B cell (primary cell): ENCODE measurements at regions not wholly inside any gene's neighbourhood (a gene's known extent, or its start where the extent isn't known, plus 50 kb on each side); places are given as distances from the start of the nearest gene placed in this dataset.

Source experiments
- ATAC-seq: fragments of 200-7000 bp; cut with Tn5 transposase; one replicate; pipeline ENCODE4 v1.10.0; 2021; ENCODE audit warnings: low read depth, mild to moderate bottlenecking, moderate number of reproducible peaks, moderate library complexity
- CTCF ChIA-PET: fragments of 350-600 bp; sonication (Branson Sonifier 250); formaldehyde crosslinking; loops from one replicate; lab custom pipeline; 2021; ENCODE audit warnings: antibody characterized with exemption, inconsistent platforms; lab: Charles Lee
- POLR2A ChIA-PET: fragments of 350-600 bp; sonication (Branson Sonifier 250); formaldehyde crosslinking; loops from one replicate; lab custom pipeline; 2021; ENCODE audit warnings: antibody characterized with exemption; lab: Charles Lee
- DNase-seq: peaks from one replicate; pipeline ENCODE4 v3.0.0; 2013
- H2AFZ ChIP-seq: 2 replicates; pipeline ENCODE4 v1.6.1; 2012; ENCODE audit warnings: mild to moderate bottlenecking, low read depth, low read length; ENCODE audit not compliant: insufficient read depth, poor library complexity, severe bottlenecking
- H3K27ac ChIP-seq, 2 donors: 1 replicate in 1 of 2; 2 replicates in 1 of 2; pipeline ENCODE4 v1.5.1; 2012 to 2013; ENCODE audit warnings: low read length in 2 of 2, mild to moderate bottlenecking in 2 of 2, moderate library complexity in 1 of 2
- H3K27me3 ChIP-seq, 4 experiments: fragments of 200-600 bp in 1 of 4; sonication (generic) in 1 of 4; replicated peaks in 1 of 4; 1 replicate in 2 of 4; 2 replicates in 2 of 4; pipeline versions ENCODE4 v1.6.1 to v1.7.0; 2013 to 2016; ENCODE audit warnings: low read length in 3 of 4, mild to moderate bottlenecking in 2 of 4, mixed read lengths in 1 of 4, moderate library complexity in 1 of 4; ENCODE audit not compliant: insufficient read depth in 4 of 4, control insufficient read depth in 3 of 4; ENCODE audit errors: control extremely low read depth in 1 of 4
- H3K36me3 ChIP-seq, 2 experiments: replicated peaks in 1 of 2; 1 replicate in 1 of 2; 2 replicates in 1 of 2; pipeline versions ENCODE4 v1.6.1 to v1.7.1; 2013; ENCODE audit warnings: low read length in 1 of 2; ENCODE audit not compliant: insufficient read depth in 2 of 2, control insufficient read depth in 1 of 2; ENCODE audit errors: control extremely low read depth in 1 of 2, extremely low read depth in 1 of 2
- H3K4me1 ChIP-seq, 2 donors: fragments of 200-600 bp in 1 of 2; sonication (generic) in 1 of 2; 1 replicate in 1 of 2; 2 replicates in 1 of 2; pipeline versions ENCODE4 v1.5.1 to v1.6.1; 2013 to 2017; ENCODE audit warnings: low read length in 2 of 2; ENCODE audit not compliant: control insufficient read depth in 2 of 2, insufficient read depth in 2 of 2
- H3K4me2 ChIP-seq: replicated peaks from 2 replicates; pipeline ENCODE3; 2012; ENCODE audit warnings: mild to moderate bottlenecking, low read depth, low read length; ENCODE audit not compliant: poor library complexity, severe bottlenecking
- H3K4me3 ChIP-seq, 5 experiments: fragments of 200-600 bp in 1 of 5; sonication (generic) in 1 of 5; 1 replicate in 3 of 5; 2 replicates in 2 of 5; pipeline versions ENCODE4 v1.5.1 to v1.7.0; 2011 to 2016; ENCODE audit warnings: low read length in 4 of 5, mild to moderate bottlenecking in 4 of 5, low read depth in 2 of 5, control low read depth in 1 of 5, moderate library complexity in 1 of 5; ENCODE audit not compliant: insufficient read depth in 1 of 5; ENCODE audit errors: control extremely low read depth in 1 of 5, extremely low read depth in 1 of 5
- H3K79me2 ChIP-seq: fragments of 200-600 bp; sonication (generic); one replicate; pipeline ENCODE4 v1.6.0; 2016; ENCODE audit warnings: low read length; ENCODE audit not compliant: control insufficient read depth, insufficient read depth
- H3K9ac ChIP-seq: fragments of 200-600 bp; sonication (generic); 2 replicates; pipeline ENCODE4 v1.6.1; 2017; ENCODE audit warnings: mild to moderate bottlenecking, low read length, moderate library complexity
- H3K9me3 ChIP-seq, 3 donors: one replicate each; pipeline versions ENCODE4 v1.6.1 to v1.7.1; 2013; ENCODE audit warnings: low read length in 2 of 3; ENCODE audit not compliant: control insufficient read depth in 2 of 3, insufficient read depth in 1 of 3; ENCODE audit errors: control extremely low read depth in 1 of 3
- H4K20me1 ChIP-seq: 2 replicates; pipeline ENCODE4 v1.6.0; 2012; ENCODE audit warnings: mild to moderate bottlenecking, low read length; ENCODE audit not compliant: insufficient read depth, control insufficient read depth, poor library complexity, severe bottlenecking
- H3K27ac Mint-ChIP-seq: one replicate; pipeline ENCODE4 v1.8.0; 2021; ENCODE audit warnings: mixed read lengths
- H3K27me3 Mint-ChIP-seq: one replicate; pipeline ENCODE4 v1.8.0; 2021; ENCODE audit warnings: mixed read lengths
- H3K4me1 Mint-ChIP-seq: one replicate; pipeline ENCODE4 v1.8.0; 2021; ENCODE audit warnings: mixed read lengths
- H3K4me3 Mint-ChIP-seq: one replicate; pipeline ENCODE4 v1.8.0; 2021; ENCODE audit warnings: mixed read lengths
- H3K9me3 Mint-ChIP-seq: one replicate; pipeline ENCODE4 v1.8.0; 2022; ENCODE audit warnings: mixed read lengths; ENCODE audit not compliant: insufficient read depth
- CTCF ChIP-seq: fragments of 200-600 bp; IDR thresholded peaks from one replicate; pipeline ENCODE4 v1.8.0; 2022; ENCODE audit warnings: antibody characterized with exemption, mild to moderate bottlenecking
- EZH2 ChIP-seq: IDR thresholded peaks from 2 replicates; pipeline ENCODE4 v1.6.1; 2012; ENCODE audit warnings: borderline replicate concordance, low read depth, mild to moderate bottlenecking, moderate library complexity, low read length; ENCODE audit not compliant: insufficient read depth, poor library complexity, severe bottlenecking
- WGBS: methylation state at CpG from one replicate; pipeline ENCODE4 v1.1.5; 2013; ENCODE audit warnings: missing lambda C conversion rate; ENCODE audit not compliant: insufficient coverage; 5-methylcytosine and 5-hydroxymethylcytosine counted together
- intact Hi-C: fragments of 100-400 bp; cut with micrococcal nuclease; formaldehyde crosslinking; loops from one replicate; pipeline ENCODE4 v1.10.0; 2022

GRCh38 chr5:90037646-90038045 is 371.9 kb downstream of the CETN3 start:
- H3K36me3 ChIP-seq, result no peaks in the 10 kb centered on the region
- H3K9me3 Mint-ChIP-seq, result peaks cover 23% of the 10 kb centered on the region

GRCh38 chr5:90022711-90023053 is 386.9 kb downstream of the CETN3 start:
- no peaks in the 10 kb centered on the region for H3K36me3 ChIP-seq
- H4K20me1 ChIP-seq, result no peaks in the 10 kb centered on the region
- no peak for DNase-seq
- no peak overlapping the region for H2AFZ ChIP-seq
- H3K4me1 Mint-ChIP-seq, result peaks cover 16% of the 10 kb centered on the region
- H3K79me2 ChIP-seq, result no peaks in the 10 kb centered on the region
- peaks cover 8% of the 10 kb centered on the region for H3K27me3 Mint-ChIP-seq
- H3K4me2 ChIP-seq, result no peak overlapping the region
- H3K4me1 ChIP-seq, result peaks cover 3 to 7% of the 10 kb centered on the region in 2 donors
- CTCF ChIA-PET, result no interaction called here
- H3K9ac ChIP-seq, result no peak overlapping the region
- intact Hi-C loops, result no loop called here
- H3K27ac Mint-ChIP-seq, result no peak overlapping the region
- no peak overlapping the region for H3K4me3 ChIP-seq
- H3K27me3 ChIP-seq, result no peaks in the 10 kb centered on the region
- TF ChIP-seq CTCF (no peak), EZH2 (no peak)
- no peak for ATAC-seq
- no peaks in the 10 kb centered on the region for H3K9me3 ChIP-seq
- no peak overlapping the region for H3K4me3 Mint-ChIP-seq
- POLR2A ChIA-PET, result no interaction called here
- no peak overlapping the region for H3K27ac ChIP-seq
- H3K9me3 Mint-ChIP-seq, result no peaks in the 10 kb centered on the region

More at GRCh38 chr5:90037646-90038045, 371.9 kb downstream of the CETN3 start:
- TF ChIP-seq CTCF (no peak), EZH2 (no peak)
- Histone ChIP-seq H2AFZ (no peak overlapping the region), H3K79me2 (no peaks in the 10 kb centered on the region), H3K4me1 (no peaks in the 10 kb centered on the region), H3K27ac (no peak overlapping the region), H3K4me2 (no peak overlapping the region), H3K27me3 (no peaks in the 10 kb centered on the region), H3K4me3 (no peak overlapping the region), H4K20me1 (no peaks in the 10 kb centered on the region), H3K9ac (no peak overlapping the region), H3K9me3 (peaks cover 0 to 4% (median 0%) of the 10 kb centered on the region in 3 donors)
- intact Hi-C loops, result no loop called here
- no CpG with 5 or more reads among the region's 4 CpGs for WGBS
- DNase-seq (no peak), ATAC-seq (no peak)
- Mint-ChIP-seq H3K27ac (no peak overlapping the region), H3K4me3 (no peak overlapping the region), H3K4me1 (no peaks in the 10 kb centered on the region), H3K27me3 (no peaks in the 10 kb centered on the region)
- ChIA-PET POLR2A (no interaction called here), CTCF (no interaction called here)
